ENCODE measurements at regions not wholly inside any gene's neighbourhood (a gene's known extent, or its start where the extent isn't known, plus 50 kb on each side); places are given as distances from the start of the nearest gene placed in this dataset.

- TF ChIP-seq, protein P1, sequence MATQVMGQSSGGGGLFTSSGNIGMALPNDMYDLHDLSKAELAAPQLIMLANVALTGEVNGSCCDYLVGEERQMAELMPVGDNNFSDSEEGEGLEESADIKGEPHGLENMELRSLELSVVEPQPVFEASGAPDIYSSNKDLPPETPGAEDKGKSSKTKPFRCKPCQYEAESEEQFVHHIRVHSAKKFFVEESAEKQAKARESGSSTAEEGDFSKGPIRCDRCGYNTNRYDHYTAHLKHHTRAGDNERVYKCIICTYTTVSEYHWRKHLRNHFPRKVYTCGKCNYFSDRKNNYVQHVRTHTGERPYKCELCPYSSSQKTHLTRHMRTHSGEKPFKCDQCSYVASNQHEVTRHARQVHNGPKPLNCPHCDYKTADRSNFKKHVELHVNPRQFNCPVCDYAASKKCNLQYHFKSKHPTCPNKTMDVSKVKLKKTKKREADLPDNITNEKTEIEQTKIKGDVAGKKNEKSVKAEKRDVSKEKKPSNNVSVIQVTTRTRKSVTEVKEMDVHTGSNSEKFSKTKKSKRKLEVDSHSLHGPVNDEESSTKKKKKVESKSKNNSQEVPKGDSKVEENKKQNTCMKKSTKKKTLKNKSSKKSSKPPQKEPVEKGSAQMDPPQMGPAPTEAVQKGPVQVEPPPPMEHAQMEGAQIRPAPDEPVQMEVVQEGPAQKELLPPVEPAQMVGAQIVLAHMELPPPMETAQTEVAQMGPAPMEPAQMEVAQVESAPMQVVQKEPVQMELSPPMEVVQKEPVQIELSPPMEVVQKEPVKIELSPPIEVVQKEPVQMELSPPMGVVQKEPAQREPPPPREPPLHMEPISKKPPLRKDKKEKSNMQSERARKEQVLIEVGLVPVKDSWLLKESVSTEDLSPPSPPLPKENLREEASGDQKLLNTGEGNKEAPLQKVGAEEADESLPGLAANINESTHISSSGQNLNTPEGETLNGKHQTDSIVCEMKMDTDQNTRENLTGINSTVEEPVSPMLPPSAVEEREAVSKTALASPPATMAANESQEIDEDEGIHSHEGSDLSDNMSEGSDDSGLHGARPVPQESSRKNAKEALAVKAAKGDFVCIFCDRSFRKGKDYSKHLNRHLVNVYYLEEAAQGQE (IDR thresholded peaks at IDR 0.05; ENCODE audit: low read depth): no peak
Observed at GRCh38 chr5:35477321-35477720, 140.3 kb upstream of the SPEF2 start (continued).

GRCh38 chr5:35476797-35477196 is 140.9 kb upstream of the SPEF2 start:
- POLR2A ChIA-PET: no interaction called here
- Histone ChIP-seq H3K79me2 (ENCODE audit: insufficient read depth, low read length) (no peaks in the 10 kb centered on the region), H4K20me1 (ENCODE audit: insufficient read depth) (no peaks in the 10 kb centered on the region), H3K9me3 (ENCODE audit: control insufficient read depth in 1 of 2, insufficient read depth in 1 of 2, low read depth in 1 of 2, low read length in 2 of 2) (no peaks in the 10 kb centered on the region), H2AFZ (ENCODE audit: low read depth, low read length, poor library complexity, severe bottlenecking) (no peak overlapping the region), H3K9ac (ENCODE audit: low read length) (no peak overlapping the region), H3K27ac (ENCODE audit: low read depth, low read length) (no peak overlapping the region), H3K27me3 (ENCODE audit: insufficient read depth, low read length) (peaks cover 5% of the 10 kb centered on the region; the same call in 1 of the 2 replicates), H3K4me2 (ENCODE audit: low read length) (no peak overlapping the region), H3K36me3 (ENCODE audit: control insufficient read depth in 1 of 2, insufficient read depth in 2 of 2, low read length in 2 of 2) (no peaks in the 10 kb centered on the region), H3K4me3 (replicated peaks in 1 of 2; ENCODE audit: low read depth in 1 of 2, low read length in 2 of 2) (no peak overlapping the region), H3K4me1 (ENCODE audit: control insufficient read depth in 1 of 2, insufficient read depth in 2 of 2, low read length in 2 of 2) (no peaks in the 10 kb centered on the region), H3K9me2 (ENCODE audit: insufficient read depth) (no peaks in the 10 kb centered on the region)
- BruUV-seq (replicated peaks): no TSS peak
- TF ChIP-seq TCF7L2 (IDR thresholded peaks at IDR 0.05; ENCODE audit: borderline replicate concordance, extremely low read depth, insufficient read depth, insufficient read length) (no peak), SRF (IDR thresholded peaks at IDR 0.05; ENCODE audit: low read depth) (no peak), EZH2 (IDR thresholded peaks at IDR 0.05) (no peak), FOSL1 (IDR thresholded peaks at IDR 0.05; ENCODE audit: low read depth) (no peak), JUND (IDR thresholded peaks at IDR 0.05) (no peak), POLR2A (IDR thresholded peaks at IDR 0.05; ENCODE audit: borderline replicate concordance, extremely low read depth, insufficient read depth, insufficient read length) (no peak), ZFX (IDR thresholded peaks at IDR 0.05) (no peak), ZBTB33 (IDR thresholded peaks at IDR 0.05; ENCODE audit: extremely low read depth, insufficient replicate concordance, low read length) (no peak), EGR1 (IDR thresholded peaks at IDR 0.05; ENCODE audit: low read depth) (no peak), CEBPB (IDR thresholded peaks at IDR 0.05; ENCODE audit: low read depth) (no peak), RAD21 (IDR thresholded peaks at IDR 0.05; ENCODE audit: low read depth) (no peak), EZH2phosphoT487 (IDR thresholded peaks at IDR 0.05; ENCODE audit: borderline replicate concordance) (no peak), YY1 (IDR thresholded peaks at IDR 0.05; ENCODE audit: extremely low read depth, insufficient replicate concordance, low read depth, low read length) (no peak)
- no peak for ATAC-seq
- CTCF ChIA-PET: no interaction called here
- intact Hi-C loops (cut with micrococcal nuclease): no loop called here
- RAD21 ChIA-PET (ENCODE audit: low non-redundant PET in 1 of 2, low total read pairs in 2 of 2, uncharacterized antibody in 2 of 2, unreplicated experiment in 2 of 2): no interaction called here
- no peak for DNase-seq (ENCODE audit: low read depth, low spot score)

All from HCT116 (cell line).